ENCODE measurements at regions not wholly inside any gene's neighbourhood (a gene's known extent, or its start where the extent isn't known, plus 50 kb on each side); places are given as distances from the start of the nearest gene placed in this dataset.

DNA sequence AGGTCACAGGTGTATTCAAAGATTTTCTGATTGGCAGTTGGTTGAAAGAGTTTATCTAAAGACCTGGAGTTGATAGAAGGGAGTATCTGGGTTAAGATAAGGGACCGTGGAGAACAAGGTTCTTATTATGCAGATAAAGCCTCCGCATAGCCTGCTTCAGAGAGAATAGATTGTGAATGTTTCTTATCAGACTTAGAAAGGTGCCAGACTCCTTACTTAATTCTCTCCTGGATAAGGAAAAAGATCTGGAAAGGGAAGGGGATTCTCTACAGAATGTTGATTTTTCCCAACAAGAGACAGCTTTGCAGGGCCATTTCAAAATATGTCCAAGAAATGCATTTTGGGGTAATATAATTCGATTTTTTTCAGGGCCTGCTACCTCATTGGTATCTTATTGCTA lies 341.3 kb upstream of the RARB start:
- POLR2A ChIA-PET: no interaction called here

DNA sequence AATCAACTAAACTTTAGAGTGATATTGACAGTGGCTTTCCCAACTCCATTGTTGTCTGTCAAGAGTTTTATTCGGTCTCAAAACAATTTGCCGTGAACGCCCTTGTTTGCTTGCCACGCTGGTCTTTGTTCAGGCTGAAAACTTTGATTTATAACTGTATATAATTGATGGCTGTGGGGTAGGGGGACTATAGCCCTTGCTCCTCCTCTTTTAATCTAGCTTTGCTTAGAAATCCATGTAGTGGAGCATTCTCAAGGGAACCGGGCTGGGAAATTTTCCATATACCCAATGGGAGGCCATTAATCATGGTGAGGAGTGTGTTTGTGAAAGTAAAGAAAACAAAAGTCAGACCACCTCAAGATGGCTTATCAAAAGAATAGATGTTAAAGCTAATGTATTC lies 339.8 kb upstream of the RARB start:
- no peak for TF ChIP-seq CTCF (IDR thresholded peaks at IDR 0.05; ENCODE audit: insufficient read depth, low read depth, low read length)
- DNase-seq (ENCODE audit: low read depth): no peak
- Histone ChIP-seq H3K27me3 (ENCODE audit: control insufficient read depth, insufficient read depth, low read length) (no peaks in the 10 kb centered on the region), H3K4me3 (ENCODE audit: low read depth, low read length) (no peak overlapping the region), H3K36me3 (ENCODE audit: control insufficient read depth, insufficient read depth, low read length) (no peaks in the 10 kb centered on the region)
- ChIA-PET CTCF (no interaction called here), POLR2A (interaction anchor here (0.6 kb wide), 1 partner anchor 18 kb away, joined by 6 read pairs; no protein-coding TSS in a partner anchor)

More for the DNA sequence above, 341.3 kb upstream of the RARB start:
- no peaks in the 10 kb centered on the region for H3K36me3 ChIP-seq (ENCODE audit: control insufficient read depth, insufficient read depth, low read length)
- CTCF ChIA-PET: no interaction called here
- DNase-seq (ENCODE audit: low read depth): no peak
- H3K4me3 ChIP-seq (ENCODE audit: low read depth, low read length): no peak overlapping the region
- no peak for TF ChIP-seq CTCF (IDR thresholded peaks at IDR 0.05; ENCODE audit: insufficient read depth, low read depth, low read length)
- no peaks in the 10 kb centered on the region for H3K27me3 ChIP-seq (ENCODE audit: control insufficient read depth, insufficient read depth, low read length)

DNA sequence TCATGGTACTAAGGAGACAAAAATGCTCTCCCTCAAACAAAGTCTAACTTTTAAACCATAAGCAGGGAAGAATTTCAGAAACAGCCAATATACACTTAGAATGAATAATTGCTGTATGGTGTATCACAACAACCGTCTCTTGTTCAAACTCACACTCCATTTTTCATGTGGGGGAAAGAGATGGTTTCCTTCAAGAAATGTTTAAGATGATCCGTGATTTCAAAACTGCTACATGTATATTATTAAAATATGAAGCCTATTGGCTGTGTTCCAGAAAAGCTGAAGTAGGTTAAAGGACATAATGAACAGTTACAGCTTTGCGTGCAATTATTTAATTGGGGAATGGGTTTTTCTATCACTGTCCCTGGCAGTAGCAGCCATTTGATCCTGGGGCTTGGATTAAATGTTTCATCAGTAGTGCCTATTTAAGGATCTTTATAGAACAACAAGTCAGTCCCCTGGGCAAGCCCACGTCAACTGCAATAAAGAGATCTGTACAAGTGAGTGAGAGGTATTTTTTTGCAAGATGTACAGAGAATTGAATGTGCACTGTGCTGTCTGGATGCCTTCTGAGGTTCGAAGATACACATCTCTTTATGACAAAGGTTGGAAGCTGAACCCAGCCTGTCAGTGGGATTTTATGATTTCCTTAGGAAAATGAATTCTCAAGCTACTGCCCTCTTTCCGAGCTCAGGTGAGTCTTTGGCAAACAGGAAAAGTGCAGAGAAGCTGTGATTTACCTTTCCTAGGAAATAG lies 337.2 kb upstream of the RARB start:
- no peak for TF ChIP-seq CTCF (IDR thresholded peaks at IDR 0.05; ENCODE audit: insufficient read depth, low read depth, low read length)
- ChIA-PET POLR2A (no interaction called here), CTCF (interaction anchor here (0.8 kb wide), 1 partner anchor 13 kb away, joined by 4 read pairs; no protein-coding TSS in a partner anchor)

DNA sequence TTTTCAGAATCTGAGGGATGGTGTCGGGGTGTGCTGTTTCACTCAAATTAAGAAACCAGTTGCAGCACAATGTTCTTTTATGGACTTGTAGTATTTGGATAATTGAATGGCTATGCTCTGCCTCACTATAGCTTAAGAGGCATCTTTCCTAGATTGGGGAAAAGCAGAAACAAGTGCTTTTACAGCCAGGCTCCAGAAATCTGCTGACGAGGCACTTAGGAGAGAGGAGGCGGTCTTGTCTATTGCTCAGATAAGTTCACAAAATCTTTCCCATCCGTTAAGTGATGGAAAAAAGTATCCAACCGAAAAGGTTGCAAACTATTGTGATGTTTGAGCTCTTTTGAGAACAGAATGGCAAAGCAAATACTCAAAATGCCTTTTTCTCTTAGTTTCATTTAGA lies 336.1 kb upstream of the RARB start:
- no peaks in the 10 kb centered on the region for H3K27me3 ChIP-seq (ENCODE audit: control insufficient read depth, insufficient read depth, low read length)
- CTCF ChIA-PET: no interaction called here

More for the DNA sequence above, 337.2 kb upstream of the RARB start:
- no peak for DNase-seq (ENCODE audit: low read depth)
- Histone ChIP-seq H3K36me3 (ENCODE audit: control insufficient read depth, insufficient read depth, low read length) (no peaks in the 10 kb centered on the region), H3K4me3 (ENCODE audit: low read depth, low read length) (no peak overlapping the region), H3K27me3 (ENCODE audit: control insufficient read depth, insufficient read depth, low read length) (no peaks in the 10 kb centered on the region)

More for the DNA sequence above, 336.1 kb upstream of the RARB start:
- no peak for DNase-seq (ENCODE audit: low read depth)
- Histone ChIP-seq H3K36me3 (ENCODE audit: control insufficient read depth, insufficient read depth, low read length) (no peaks in the 10 kb centered on the region), H3K4me3 (ENCODE audit: low read depth, low read length) (no peak overlapping the region)
- POLR2A ChIA-PET: no interaction called here
- TF ChIP-seq CTCF (IDR thresholded peaks at IDR 0.05; ENCODE audit: insufficient read depth, low read depth, low read length): no peak
